HG02798 (cell line): ENCODE measurements at regions not wholly inside any gene's neighbourhood (a gene's known extent, or its start where the extent isn't known, plus 50 kb on each side); places are given as distances from the start of the nearest gene placed in this dataset.
"Not testable (repeated sequence)": the region's sequence is repeated elsewhere in the genome, so short reads cannot be mapped to it uniquely, and the experiment has no call there.

ENCODE experiments used
- ATAC-seq: cut with Tn5 transposase; IDR thresholded peaks from one replicate; pipeline ENCODE4 v1.9.1; 2021; ENCODE audit warnings: mild to moderate bottlenecking; ENCODE audit not compliant: unreplicated experiment, poor library complexity

DNA sequence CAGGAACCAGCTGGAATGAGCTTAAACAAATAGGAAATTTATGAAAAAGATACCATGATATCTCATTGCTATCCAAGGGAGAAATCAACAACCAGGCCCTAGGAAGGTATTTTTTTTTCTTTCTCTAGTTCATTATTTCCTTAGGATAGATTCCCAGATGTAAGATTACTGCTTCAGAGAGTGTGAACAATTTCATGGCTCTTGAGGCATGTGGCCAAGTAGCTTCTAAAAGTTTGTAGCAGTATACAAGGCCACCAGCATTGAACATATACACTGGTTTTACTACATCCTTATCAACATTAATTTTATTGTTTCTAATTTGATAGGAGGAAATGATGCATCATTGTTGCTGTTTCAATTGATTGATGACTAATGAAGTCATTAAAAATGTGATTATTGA is 201.2 kb downstream of the SREK1 start:
- no peak for ATAC-seq

DNA sequence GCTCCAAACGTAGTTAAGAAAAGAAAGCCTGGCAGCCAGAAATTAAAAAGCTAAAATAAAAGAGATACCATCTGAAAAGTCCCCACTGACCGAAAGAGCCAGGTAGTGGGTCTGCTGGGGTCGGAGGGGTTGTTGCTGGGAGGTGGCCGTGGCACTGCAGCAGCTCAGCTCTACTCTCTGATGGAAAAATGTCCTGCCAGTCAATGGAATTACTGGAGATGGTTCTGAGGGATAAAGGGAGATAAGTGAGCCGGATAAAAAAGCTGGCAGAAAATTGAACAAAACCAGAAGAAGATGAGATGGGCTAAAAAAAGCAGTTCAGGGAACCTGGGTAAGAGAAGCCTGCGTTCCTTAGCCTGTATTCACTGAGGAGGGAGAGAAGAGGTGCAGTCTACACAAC is 202.8 kb downstream of the SREK1 start:
- ATAC-seq: no peak

- ATAC-seq: no peak
These were observed 204.5 kb downstream of the SREK1 start for GRCh38 chr5:66348387-66349125.

DNA sequence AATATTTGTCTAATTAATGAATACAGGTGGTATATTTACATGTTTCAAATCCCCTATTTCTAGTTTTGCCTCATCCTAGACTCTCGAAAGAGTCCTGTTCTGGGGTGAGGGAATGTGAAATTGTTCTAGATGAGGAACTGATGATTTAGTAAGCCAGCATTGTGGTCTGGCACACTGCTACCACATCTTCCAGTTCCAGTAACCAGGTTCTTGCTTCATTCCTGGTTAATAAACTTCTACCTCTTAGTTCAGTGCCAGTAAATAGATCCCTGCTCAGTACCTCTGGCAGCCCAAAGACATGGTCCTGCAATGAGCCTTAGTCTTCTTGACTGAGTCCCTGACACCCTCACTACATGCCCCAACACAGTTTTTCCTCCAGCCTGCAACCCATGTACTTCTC is 207.7 kb downstream of the SREK1 start:
- ATAC-seq: no peak

DNA sequence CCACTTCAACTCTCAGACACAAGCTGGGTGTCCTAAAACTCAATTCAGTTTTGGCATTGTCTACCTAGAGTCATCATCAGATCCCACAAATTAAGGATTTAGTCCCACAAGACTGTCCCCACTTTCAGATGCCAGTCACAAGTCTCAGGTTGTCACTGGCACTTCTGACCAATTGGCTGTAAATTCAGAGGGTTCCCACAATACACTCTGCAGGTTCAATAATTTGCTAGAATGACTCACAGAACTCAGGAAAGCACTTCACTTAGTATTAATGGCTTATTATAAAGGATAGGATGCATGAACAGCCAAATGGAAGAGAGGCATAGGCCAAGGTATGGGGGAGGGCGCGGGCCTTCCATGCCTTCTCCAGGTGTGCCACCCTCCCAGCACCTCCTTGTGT is 209.1 kb downstream of the SREK1 start:
- ATAC-seq: no peak

- no peak for ATAC-seq
These were observed 210.3 kb downstream of the SREK1 start for GRCh38 chr5:66354422-66354821.

- no peak for ATAC-seq
These were observed 212.0 kb downstream of the SREK1 start for GRCh38 chr5:66356011-66356565.

GRCh38 chr5:66358741-66359140 is 214.6 kb downstream of the SREK1 start:
- ATAC-seq: no peak

- no peak for ATAC-seq
These were observed 217.0 kb downstream of the SREK1 start for GRCh38 chr5:66361070-66361469.

- no peak for ATAC-seq
These were observed 217.9 kb downstream of the SREK1 start for GRCh38 chr5:66362046-66362445.

DNA sequence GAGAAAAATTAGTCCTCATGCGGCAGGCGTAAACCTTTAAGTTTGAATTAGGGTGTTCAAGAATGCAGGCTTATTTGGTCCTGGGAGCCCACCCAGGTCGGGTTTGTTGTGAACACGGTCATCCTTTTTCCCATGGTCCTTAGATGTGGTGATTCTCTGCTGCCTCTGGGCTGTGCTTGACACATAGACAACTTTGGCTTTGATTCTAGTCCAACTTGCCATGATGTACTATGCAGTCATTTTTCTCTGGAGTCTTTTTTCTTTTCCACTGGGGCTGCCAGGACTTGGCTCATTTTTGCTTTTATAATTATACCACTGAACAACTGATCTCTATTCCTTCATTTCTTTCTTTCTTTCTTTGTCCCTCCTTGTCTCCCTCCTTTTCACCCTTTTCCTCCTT is 218.6 kb downstream of the SREK1 start:
- ATAC-seq: no peak

GRCh38 chr5:66363097-66363496 is 219.0 kb downstream of the SREK1 start:
- no peak for ATAC-seq

- ATAC-seq: no peak
These were observed 220.1 kb downstream of the SREK1 start for GRCh38 chr5:66364186-66364585.

DNA sequence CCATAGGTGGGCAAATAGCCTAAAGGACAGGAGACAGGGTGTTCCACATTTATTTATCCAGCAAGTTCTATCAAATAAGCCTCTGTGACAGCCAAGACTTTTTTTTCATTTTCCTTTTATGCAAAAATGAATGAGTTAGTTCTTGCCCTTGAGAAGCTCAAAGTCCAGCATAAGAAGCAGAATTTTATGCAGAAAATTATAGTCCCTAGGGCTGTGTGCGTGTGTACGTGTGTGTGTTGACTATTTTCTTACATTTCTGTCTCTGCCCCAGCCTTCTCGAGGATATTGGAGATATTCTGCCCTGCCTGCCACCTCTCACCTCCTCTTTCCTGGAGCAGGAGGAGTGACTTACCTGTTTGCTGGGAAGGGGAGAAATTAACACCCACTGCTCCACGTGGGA is 221.9 kb downstream of the SREK1 start:
- ATAC-seq: no peak

DNA sequence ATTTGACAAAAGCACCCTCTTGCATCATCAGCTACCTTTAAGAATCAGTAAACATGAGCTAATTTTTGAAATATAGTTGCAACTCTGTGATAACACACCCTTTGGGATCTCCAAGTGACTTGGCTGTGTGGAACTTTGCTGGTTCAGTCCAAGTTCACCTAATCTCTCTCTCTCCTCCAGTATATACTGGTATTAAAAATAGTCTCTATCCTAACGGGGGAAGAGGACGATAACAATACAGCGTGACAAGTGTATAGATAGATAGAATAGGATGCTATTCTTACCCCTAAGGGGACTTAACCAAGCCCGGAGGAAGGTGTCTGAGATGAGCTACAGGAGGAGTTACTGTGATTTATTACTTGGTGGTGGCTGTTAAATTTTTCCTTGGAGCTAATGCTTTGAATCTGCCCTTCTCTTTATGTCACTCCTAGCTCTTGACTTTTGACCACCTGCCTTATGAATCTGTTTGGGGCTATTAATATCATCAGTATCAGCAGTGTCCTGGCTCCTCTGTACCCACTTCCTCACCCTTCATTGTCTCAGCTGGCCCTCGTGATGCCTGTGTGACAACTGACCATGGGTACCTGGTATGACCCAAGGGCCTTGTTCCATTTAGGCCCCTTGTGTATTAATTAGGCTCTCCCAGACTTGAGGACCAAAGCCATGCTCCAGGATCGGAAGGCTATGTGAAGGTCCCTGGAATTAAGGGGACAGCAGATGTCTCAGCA is 223.9 kb downstream of the SREK1 start:
- no peak for ATAC-seq

GRCh38 chr5:66368811-66369210 is 224.7 kb downstream of the SREK1 start:
- ATAC-seq: no peak

DNA sequence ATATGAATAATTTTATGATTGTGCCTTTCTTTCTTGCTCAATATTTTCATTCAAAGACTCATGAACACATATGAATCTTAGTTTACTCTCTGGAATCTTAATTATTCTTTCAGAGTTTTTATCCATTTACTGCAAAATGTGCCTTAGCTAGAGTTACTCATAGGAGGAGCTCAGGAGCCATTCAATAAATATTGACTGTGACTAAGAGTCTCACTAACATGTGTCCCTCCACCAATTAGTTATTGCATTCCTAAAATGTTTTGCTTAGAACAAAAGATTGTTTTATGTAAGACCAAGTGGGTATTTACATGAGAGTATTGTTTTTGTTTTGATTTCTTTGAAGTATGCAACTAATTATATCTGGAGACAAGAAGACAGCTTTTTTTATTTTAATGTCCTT is 218.4 kb upstream of the MAST4 start:
- no peak for ATAC-seq

DNA sequence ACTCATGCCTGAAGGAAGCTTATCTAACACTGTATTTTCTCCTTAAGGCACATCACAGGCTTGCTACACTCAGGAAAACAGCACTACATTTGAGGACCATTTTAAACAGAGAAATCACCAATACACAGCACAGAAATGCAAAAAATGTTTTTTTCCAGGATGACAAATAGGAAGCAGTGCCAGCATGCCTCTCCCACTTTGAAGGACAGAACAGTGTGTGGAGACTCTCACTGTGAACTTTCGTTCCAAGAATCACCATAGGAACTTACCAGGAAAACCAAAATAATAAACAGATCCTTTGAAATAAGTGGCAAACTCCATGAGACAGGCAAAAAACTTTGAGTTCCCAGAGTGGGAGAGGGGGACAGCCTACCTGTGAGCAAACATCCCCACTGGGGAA is 217.8 kb upstream of the MAST4 start:
- no peak for ATAC-seq

DNA sequence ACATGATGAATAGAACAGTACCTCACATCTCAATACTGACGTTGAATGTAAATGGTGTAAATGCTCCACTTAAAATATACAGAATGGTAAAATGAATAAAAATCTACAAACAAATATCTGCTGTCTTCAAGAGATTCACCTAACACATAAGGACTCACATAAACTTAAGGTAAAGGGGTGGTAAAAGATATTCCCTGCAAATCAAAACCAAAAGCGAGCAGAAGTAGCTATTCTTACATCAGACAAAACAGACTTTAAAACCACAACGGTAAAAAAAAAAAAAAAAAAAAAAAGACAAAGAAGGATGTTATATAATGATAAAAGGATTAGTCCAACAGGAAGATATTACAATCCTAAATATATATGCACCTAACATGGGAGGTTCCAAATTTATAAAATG is 214.0 kb upstream of the MAST4 start:
- no peak for ATAC-seq

DNA sequence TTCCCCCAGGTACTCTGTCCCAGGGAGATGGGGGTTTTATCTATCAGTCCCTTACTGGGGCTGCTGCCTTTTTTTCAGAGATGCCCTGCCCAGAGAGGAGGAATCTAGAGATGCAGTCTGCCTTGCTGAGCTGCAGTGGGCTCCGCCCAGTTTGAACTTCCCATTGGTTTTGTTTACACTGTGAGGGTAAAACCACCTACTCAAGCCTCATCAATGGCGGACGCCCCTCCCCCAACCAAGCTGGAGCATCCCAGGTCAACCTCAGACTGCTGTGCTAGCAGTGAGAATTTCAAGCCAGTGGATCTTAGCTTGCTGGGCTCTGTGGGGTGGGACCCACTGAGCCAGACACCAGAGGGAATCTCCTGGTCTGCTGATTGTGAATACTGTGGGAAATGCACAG is 191.0 kb upstream of the MAST4 start:
- ATAC-seq: not testable (repeated sequence)

- ATAC-seq: no peak
These were observed 189.3 kb upstream of the MAST4 start for GRCh38 chr5:66406761-66407336.
